B cell (primary cell): ENCODE measurements at regions not wholly inside any gene's neighbourhood (a gene's known extent, or its start where the extent isn't known, plus 50 kb on each side); places are given as distances from the start of the nearest gene placed in this dataset.

Source experiments
- ATAC-seq: fragments of 200-7000 bp; cut with Tn5 transposase; one replicate; pipeline ENCODE4 v1.10.0; 2021; ENCODE audit warnings: low read depth, mild to moderate bottlenecking, moderate number of reproducible peaks, moderate library complexity
- CTCF ChIA-PET: fragments of 350-600 bp; sonication (Branson Sonifier 250); formaldehyde crosslinking; loops from one replicate; lab custom pipeline; 2021; ENCODE audit warnings: antibody characterized with exemption, inconsistent platforms; lab: Charles Lee
- POLR2A ChIA-PET: fragments of 350-600 bp; sonication (Branson Sonifier 250); formaldehyde crosslinking; loops from one replicate; lab custom pipeline; 2021; ENCODE audit warnings: antibody characterized with exemption; lab: Charles Lee
- DNase-seq: peaks from one replicate; pipeline ENCODE4 v3.0.0; 2013
- H2AFZ ChIP-seq: 2 replicates; pipeline ENCODE4 v1.6.1; 2012; ENCODE audit warnings: mild to moderate bottlenecking, low read depth, low read length; ENCODE audit not compliant: insufficient read depth, poor library complexity, severe bottlenecking
- H3K27ac ChIP-seq, 2 donors: 1 replicate in 1 of 2; 2 replicates in 1 of 2; pipeline ENCODE4 v1.5.1; 2012 to 2013; ENCODE audit warnings: low read length in 2 of 2, mild to moderate bottlenecking in 2 of 2, moderate library complexity in 1 of 2
- H3K27me3 ChIP-seq, 4 experiments: fragments of 200-600 bp in 1 of 4; sonication (generic) in 1 of 4; replicated peaks in 1 of 4; 1 replicate in 2 of 4; 2 replicates in 2 of 4; pipeline versions ENCODE4 v1.6.1 to v1.7.0; 2013 to 2016; ENCODE audit warnings: low read length in 3 of 4, mild to moderate bottlenecking in 2 of 4, mixed read lengths in 1 of 4, moderate library complexity in 1 of 4; ENCODE audit not compliant: insufficient read depth in 4 of 4, control insufficient read depth in 3 of 4; ENCODE audit errors: control extremely low read depth in 1 of 4
- H3K36me3 ChIP-seq, 2 experiments: replicated peaks in 1 of 2; 1 replicate in 1 of 2; 2 replicates in 1 of 2; pipeline versions ENCODE4 v1.6.1 to v1.7.1; 2013; ENCODE audit warnings: low read length in 1 of 2; ENCODE audit not compliant: insufficient read depth in 2 of 2, control insufficient read depth in 1 of 2; ENCODE audit errors: control extremely low read depth in 1 of 2, extremely low read depth in 1 of 2
- H3K4me1 ChIP-seq, 2 donors: fragments of 200-600 bp in 1 of 2; sonication (generic) in 1 of 2; 1 replicate in 1 of 2; 2 replicates in 1 of 2; pipeline versions ENCODE4 v1.5.1 to v1.6.1; 2013 to 2017; ENCODE audit warnings: low read length in 2 of 2; ENCODE audit not compliant: control insufficient read depth in 2 of 2, insufficient read depth in 2 of 2
- H3K4me2 ChIP-seq: replicated peaks from 2 replicates; pipeline ENCODE3; 2012; ENCODE audit warnings: mild to moderate bottlenecking, low read depth, low read length; ENCODE audit not compliant: poor library complexity, severe bottlenecking
- H3K4me3 ChIP-seq, 5 experiments: fragments of 200-600 bp in 1 of 5; sonication (generic) in 1 of 5; 1 replicate in 3 of 5; 2 replicates in 2 of 5; pipeline versions ENCODE4 v1.5.1 to v1.7.0; 2011 to 2016; ENCODE audit warnings: low read length in 4 of 5, mild to moderate bottlenecking in 4 of 5, low read depth in 2 of 5, control low read depth in 1 of 5, moderate library complexity in 1 of 5; ENCODE audit not compliant: insufficient read depth in 1 of 5; ENCODE audit errors: control extremely low read depth in 1 of 5, extremely low read depth in 1 of 5
- H3K79me2 ChIP-seq: fragments of 200-600 bp; sonication (generic); one replicate; pipeline ENCODE4 v1.6.0; 2016; ENCODE audit warnings: low read length; ENCODE audit not compliant: control insufficient read depth, insufficient read depth
- H3K9ac ChIP-seq: fragments of 200-600 bp; sonication (generic); 2 replicates; pipeline ENCODE4 v1.6.1; 2017; ENCODE audit warnings: mild to moderate bottlenecking, low read length, moderate library complexity
- H3K9me3 ChIP-seq, 3 donors: one replicate each; pipeline versions ENCODE4 v1.6.1 to v1.7.1; 2013; ENCODE audit warnings: low read length in 2 of 3; ENCODE audit not compliant: control insufficient read depth in 2 of 3, insufficient read depth in 1 of 3; ENCODE audit errors: control extremely low read depth in 1 of 3
- H4K20me1 ChIP-seq: 2 replicates; pipeline ENCODE4 v1.6.0; 2012; ENCODE audit warnings: mild to moderate bottlenecking, low read length; ENCODE audit not compliant: insufficient read depth, control insufficient read depth, poor library complexity, severe bottlenecking
- H3K27ac Mint-ChIP-seq: one replicate; pipeline ENCODE4 v1.8.0; 2021; ENCODE audit warnings: mixed read lengths
- H3K27me3 Mint-ChIP-seq: one replicate; pipeline ENCODE4 v1.8.0; 2021; ENCODE audit warnings: mixed read lengths
- H3K4me1 Mint-ChIP-seq: one replicate; pipeline ENCODE4 v1.8.0; 2021; ENCODE audit warnings: mixed read lengths
- H3K4me3 Mint-ChIP-seq: one replicate; pipeline ENCODE4 v1.8.0; 2021; ENCODE audit warnings: mixed read lengths
- H3K9me3 Mint-ChIP-seq: one replicate; pipeline ENCODE4 v1.8.0; 2022; ENCODE audit warnings: mixed read lengths; ENCODE audit not compliant: insufficient read depth
- CTCF ChIP-seq: fragments of 200-600 bp; IDR thresholded peaks from one replicate; pipeline ENCODE4 v1.8.0; 2022; ENCODE audit warnings: antibody characterized with exemption, mild to moderate bottlenecking
- EZH2 ChIP-seq: IDR thresholded peaks from 2 replicates; pipeline ENCODE4 v1.6.1; 2012; ENCODE audit warnings: borderline replicate concordance, low read depth, mild to moderate bottlenecking, moderate library complexity, low read length; ENCODE audit not compliant: insufficient read depth, poor library complexity, severe bottlenecking
- WGBS: methylation state at CpG from one replicate; pipeline ENCODE4 v1.1.5; 2013; ENCODE audit warnings: missing lambda C conversion rate; ENCODE audit not compliant: insufficient coverage; 5-methylcytosine and 5-hydroxymethylcytosine counted together
- intact Hi-C: fragments of 100-400 bp; cut with micrococcal nuclease; formaldehyde crosslinking; loops from one replicate; pipeline ENCODE4 v1.10.0; 2022

DNA sequence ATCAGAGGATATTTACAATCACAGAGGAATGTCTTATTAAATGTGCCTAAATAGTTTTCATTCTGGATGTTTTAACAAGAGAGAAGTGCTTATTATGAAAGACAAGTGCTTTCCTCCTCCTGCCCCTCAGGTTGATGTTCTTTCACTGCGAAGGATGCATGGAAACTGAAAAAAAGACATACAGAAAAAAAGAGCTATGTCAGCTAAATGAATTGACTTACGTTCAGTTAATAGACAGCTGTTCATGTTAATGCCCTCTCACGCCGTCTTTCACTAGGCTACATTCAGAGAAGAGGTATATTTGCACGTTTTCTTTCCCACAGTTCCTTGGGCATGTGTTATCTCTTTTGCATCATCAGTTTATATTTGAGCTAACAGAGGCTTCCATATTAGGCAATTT lies 821.8 kb upstream of the PCDH9 start:
- DNase-seq = no peak
- Mint-ChIP-seq H3K4me1 (no peaks in the 10 kb centered on the region), H3K27me3 (no peaks in the 10 kb centered on the region), H3K4me3 (no peak overlapping the region), H3K9me3 (peaks cover 4% of the 10 kb centered on the region), H3K27ac (no peak overlapping the region)
- Histone ChIP-seq H3K36me3 (no peaks in the 10 kb centered on the region), H2AFZ (no peak overlapping the region), H3K79me2 (no peaks in the 10 kb centered on the region), H3K4me1 (no peaks in the 10 kb centered on the region), H3K9me3 (peaks cover under 1 to 4% (median 1%) of the 10 kb centered on the region in 3 donors), H3K4me3 (no peak overlapping the region), H3K27ac (no peak overlapping the region), H3K4me2 (no peak overlapping the region), H4K20me1 (no peaks in the 10 kb centered on the region), H3K9ac (no peak overlapping the region), H3K27me3 (no peaks in the 10 kb centered on the region)
- WGBS = 98% methylated on average over 5 of the region's 5 CpGs
- ATAC-seq = no peak
- TF ChIP-seq EZH2 = no peak
- no peak for TF ChIP-seq CTCF
- intact Hi-C loops = no loop called here
- POLR2A ChIA-PET = no interaction called here
- CTCF ChIA-PET = no interaction called here

- no peaks in the 10 kb centered on the region for H3K4me1 ChIP-seq
- no peak for ATAC-seq
- no peaks in the 10 kb centered on the region for H3K79me2 ChIP-seq
- H3K27ac ChIP-seq = no peak overlapping the region
- H3K9ac ChIP-seq = no peak overlapping the region
- Mint-ChIP-seq H3K4me1 (no peaks in the 10 kb centered on the region), H3K9me3 (peaks cover 2% of the 10 kb centered on the region), H3K27me3 (no peaks in the 10 kb centered on the region), H3K27ac (no peak overlapping the region), H3K4me3 (no peak overlapping the region)
- no peak overlapping the region for H3K4me3 ChIP-seq
- H3K9me3 ChIP-seq = peaks cover 0 to 4% (median 0%) of the 10 kb centered on the region in 3 donors
- TF ChIP-seq EZH2 = no peak
- TF ChIP-seq CTCF = no peak
- H3K36me3 ChIP-seq = no peaks in the 10 kb centered on the region
- WGBS = no CpG with 5 or more reads among the region's 1 CpG
- POLR2A ChIA-PET = no interaction called here
- H3K27me3 ChIP-seq = no peaks in the 10 kb centered on the region
- intact Hi-C loops = no loop called here
- H4K20me1 ChIP-seq = no peaks in the 10 kb centered on the region
- no peak overlapping the region for H3K4me2 ChIP-seq
- no peak overlapping the region for H2AFZ ChIP-seq
- DNase-seq = no peak
- CTCF ChIA-PET = no interaction called here
Observed at GRCh38 chr13:68050761-68051160, 820.6 kb upstream of the PCDH9 start.
